8988T (cell line): ENCODE measurements at regions not wholly inside any gene's neighbourhood (a gene's known extent, or its start where the extent isn't known, plus 50 kb on each side); places are given as distances from the start of the nearest gene placed in this dataset.

Experiments
- DNase-seq: peaks from one replicate; pipeline ENCODE4 v3.0.0; 2011

GRCh38 chr13:109361562-109362289, 424.7 kb downstream of the IRS2 start:
- no peak for DNase-seq

DNA sequence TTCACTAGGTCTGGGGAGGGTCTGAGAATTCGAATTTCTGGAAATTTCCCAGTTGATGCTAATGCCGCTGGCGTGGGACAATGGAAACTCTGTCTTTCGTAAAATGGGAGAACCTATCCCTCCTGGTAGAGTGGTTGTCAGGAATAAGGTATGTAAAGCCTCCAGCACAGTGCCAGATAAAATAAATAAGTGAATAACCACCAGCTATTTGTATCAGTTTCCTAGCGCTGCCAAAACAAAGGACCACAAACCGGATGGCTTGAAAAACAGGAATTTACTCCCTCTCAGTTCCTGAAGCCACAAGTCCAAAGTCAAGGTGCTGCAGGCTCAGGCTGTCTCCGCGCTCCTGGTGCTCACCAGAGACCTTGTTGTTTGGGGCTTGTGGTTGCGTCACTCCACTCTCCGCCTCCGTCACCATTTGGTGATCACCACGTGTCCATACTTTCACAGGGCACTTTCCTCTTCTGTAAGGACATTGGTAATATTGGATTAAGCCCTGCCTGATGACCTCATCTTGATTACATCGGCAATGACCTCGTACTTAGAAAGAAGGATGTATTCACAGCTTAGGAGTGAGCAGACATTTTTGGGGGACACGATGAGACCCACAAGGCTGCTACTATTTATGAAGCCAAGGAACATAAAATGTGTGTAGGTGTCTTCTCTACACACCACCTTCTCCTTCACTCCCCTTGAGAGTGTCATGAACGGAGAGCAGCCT, 428.5 kb downstream of the IRS2 start:
- no peak for DNase-seq

DNA sequence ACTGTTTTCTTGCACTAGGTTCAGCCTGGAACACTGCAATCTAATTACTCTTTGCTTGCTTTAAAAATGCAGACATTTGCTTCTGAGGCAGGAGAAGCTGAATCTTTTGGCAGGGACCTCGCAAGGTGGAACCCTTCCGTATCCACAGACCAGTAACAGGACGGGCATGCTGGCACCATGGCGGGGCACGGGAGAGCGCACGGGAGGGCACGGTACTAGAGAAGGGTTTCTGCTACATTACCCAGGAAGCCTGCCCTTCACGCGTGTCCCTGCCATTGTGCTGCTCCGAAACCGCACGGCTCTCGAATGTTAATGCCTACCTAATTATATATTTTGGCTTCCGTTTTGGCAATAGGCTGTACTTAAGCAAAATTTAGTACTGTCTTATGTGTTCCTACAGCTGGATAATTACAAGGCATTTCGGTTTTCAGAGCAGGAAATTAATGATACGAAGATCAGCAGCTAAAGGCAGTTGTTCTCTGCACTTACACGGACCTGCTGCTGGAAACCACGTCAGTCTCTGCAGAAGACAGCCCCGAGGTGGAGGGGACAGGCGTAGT, 430.4 kb downstream of the IRS2 start:
- DNase-seq = no peak

GRCh38 chr13:109355166-109355565, 431.2 kb downstream of the IRS2 start:
- no peak for DNase-seq

DNA sequence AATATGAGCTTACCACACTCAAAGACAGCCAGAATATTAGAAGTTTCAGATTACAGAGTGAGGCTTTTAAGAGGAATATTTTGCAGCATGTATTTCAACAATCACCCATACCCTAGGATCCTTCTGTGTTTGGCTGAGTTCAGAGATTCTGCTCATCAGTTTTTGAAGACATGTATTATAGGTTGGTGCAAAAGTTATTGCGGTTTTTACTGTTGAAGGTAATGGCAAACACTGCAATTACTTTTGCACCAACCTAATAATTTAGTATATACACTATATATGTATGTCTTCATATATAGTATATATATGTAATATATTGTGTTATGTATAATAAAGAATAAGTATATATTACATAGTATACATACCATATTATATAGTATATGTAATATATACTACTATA, 435.1 kb downstream of the IRS2 start:
- no peak for DNase-seq

- no peak for DNase-seq
Observed at GRCh38 chr13:109348519-109349258, 437.7 kb downstream of the IRS2 start.

GRCh38 chr13:109346060-109346459, 440.3 kb downstream of the IRS2 start:
- DNase-seq = no peak

- DNase-seq = no peak
Observed at GRCh38 chr13:109345433-109345941, 440.9 kb downstream of the IRS2 start.

GRCh38 chr13:109344552-109345157, 441.7 kb downstream of the IRS2 start:
- peak; percentile 38 for DNase-seq

DNA sequence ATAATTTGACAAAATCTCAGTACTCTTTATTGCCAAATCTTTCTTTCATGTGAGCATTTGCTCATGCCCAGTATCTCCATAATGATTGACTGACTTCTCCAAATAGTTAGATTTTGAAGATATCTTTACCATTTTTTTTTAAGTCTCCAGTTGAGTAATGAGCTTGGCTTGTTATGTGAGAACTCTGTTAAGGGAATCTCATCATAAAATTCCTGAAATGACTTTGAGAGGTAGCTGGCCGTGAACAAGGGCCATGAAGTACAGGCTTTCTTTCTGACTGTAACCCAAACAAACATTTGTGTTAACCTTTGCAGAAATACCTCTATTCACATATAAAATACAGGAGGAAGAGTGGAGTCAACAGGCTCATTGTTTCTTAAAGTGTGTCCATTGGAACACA, 449.7 kb downstream of the IRS2 start:
- DNase-seq = no peak

DNA sequence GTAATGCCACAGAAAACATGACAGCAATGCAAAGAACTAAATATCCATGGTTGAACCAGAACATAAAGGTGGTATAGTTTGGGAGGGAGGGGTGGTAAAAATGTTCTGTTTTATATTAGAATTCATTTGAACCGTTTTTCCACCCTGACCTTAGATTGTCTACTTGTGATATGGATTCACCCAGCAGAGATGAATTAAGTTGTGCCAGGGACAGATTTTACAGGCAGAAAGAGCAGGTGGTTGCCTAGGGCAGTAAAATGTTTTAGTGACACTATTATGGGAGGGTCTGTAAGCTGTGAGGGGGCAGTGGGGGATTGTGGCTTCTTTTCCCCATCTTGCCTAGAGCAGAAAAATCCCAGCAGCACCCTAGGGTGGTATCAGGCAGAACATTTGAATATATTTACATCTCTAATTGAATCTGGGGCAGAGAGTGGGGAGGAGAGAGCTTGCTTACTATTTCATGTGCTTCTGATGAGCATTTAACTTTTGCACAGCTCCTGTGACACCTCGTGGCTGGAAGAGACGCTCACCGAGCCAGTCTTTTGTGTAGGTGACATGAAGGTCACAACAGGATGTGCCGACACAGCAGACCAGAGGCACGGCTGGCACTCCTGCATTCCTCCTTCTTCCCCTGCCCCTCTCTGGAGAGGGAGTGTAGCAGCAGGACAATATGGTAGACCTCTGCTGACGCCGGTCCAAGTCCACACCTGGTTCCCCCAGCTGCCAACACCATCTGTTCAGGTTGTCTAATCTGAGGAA, 452.3 kb downstream of the IRS2 start:
- DNase-seq = no peak

DNA sequence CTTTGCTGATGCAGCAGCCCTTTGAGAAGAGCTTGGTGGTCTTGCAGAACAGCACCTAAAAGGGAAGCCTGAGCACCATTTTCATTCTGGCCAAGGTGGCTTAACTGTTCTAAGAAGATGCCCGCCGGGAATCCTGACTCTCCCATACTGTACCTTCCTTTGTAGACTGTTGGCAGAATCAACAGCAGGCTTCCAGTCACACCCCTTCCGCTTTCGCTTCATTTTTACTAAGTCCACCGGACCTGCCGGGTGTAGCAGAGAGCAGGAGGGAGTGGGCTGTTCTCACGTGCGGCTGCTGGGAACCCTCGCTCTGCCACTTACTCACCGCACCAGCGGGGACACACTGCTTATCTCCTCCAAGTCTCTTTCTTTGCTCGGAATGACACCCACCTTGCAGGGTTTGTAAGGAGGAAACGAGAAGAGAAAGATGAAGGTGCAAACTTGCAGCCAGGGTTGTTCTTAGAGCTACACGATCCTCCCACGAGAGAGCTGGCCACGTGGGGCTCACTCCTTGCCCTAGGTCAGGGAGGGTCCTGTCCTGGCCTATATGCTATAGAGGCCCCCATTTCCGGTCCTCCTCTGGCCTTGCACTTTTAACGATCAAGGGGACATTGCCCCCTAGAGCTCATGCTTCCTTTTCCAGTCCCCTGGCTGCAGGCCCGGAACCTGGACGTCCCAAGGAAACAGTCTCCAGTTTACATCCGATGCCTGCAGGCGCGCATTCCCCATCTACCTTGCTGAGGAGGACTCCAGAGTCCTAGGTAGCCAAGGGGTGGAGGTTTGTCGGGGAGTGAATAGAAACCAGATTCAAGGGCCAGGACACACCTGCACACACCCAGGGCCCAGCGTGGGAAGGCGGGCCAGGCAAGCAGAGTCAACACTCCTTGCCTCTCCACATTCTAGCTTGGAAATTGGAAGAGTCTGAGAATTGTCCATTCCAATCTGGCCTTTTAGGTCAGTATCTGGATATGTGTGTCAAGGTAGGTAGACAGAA, 453.6 kb downstream of the IRS2 start:
- DNase-seq = no peak

DNA sequence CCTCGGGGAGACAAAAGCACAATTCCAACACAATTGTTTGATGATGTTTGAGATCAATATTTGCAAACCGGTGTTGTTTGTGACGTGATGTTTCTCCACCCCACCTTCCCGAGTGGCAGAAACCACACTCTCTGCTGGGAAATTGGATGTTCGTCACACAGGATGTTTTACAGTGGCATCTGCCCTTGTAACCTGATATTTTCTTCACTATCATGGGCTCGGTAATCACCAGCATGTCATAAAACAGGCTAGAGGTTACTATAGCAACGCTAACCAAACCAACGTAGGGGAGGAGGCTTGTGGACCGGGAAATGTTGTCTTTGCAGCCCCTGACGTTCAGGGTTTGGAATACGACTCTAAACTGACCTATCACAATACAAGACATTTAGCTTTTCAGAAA, 454.5 kb downstream of the IRS2 start:
- DNase-seq = no peak

DNA sequence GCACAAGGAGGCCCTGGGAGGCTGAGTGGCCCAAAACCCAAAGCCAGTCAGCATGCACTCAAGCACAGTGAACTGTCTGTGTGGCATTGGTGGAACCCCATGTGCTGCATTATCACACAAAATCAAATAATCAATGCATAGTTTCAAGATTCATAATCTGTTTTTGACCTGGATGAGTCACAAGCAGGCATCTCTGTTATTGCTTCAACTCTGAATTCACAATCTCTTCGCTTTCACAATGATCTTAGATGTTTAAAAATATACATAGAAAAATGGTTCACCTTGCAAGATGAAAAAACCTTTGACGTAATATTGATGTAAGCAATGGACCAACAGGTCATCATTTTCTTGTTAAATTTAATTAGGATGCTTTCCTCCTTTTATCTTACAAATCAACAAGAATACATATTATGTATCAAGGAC, 455.4 kb downstream of the IRS2 start:
- no peak for DNase-seq

- DNase-seq = no peak
Observed at GRCh38 chr13:109330123-109330522, 456.3 kb downstream of the IRS2 start.

- no peak for DNase-seq
Observed at GRCh38 chr13:109329175-109329574, 457.2 kb downstream of the IRS2 start.

DNA sequence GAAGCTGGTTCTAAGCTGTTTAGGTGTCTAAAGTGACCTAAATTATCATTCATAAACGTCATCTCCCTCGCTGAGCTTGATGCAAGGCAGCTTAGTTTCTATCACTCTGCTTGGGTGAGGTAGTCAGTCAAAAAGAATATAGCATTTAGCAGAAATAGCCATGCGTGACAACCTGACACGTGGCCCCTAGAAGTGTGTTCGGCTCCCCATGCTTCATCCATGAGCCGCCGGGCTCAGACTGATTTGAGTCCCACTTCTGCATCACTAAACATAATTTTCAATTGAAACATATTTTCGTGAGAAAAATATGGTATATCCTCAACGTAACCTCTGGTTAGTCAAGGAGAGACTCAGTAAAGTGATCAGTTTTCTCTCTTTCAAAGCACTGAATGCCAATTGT, 459.8 kb downstream of the IRS2 start:
- no peak for DNase-seq

GRCh38 chr13:109323338-109323737, 463.0 kb downstream of the IRS2 start:
- no peak for DNase-seq

DNA sequence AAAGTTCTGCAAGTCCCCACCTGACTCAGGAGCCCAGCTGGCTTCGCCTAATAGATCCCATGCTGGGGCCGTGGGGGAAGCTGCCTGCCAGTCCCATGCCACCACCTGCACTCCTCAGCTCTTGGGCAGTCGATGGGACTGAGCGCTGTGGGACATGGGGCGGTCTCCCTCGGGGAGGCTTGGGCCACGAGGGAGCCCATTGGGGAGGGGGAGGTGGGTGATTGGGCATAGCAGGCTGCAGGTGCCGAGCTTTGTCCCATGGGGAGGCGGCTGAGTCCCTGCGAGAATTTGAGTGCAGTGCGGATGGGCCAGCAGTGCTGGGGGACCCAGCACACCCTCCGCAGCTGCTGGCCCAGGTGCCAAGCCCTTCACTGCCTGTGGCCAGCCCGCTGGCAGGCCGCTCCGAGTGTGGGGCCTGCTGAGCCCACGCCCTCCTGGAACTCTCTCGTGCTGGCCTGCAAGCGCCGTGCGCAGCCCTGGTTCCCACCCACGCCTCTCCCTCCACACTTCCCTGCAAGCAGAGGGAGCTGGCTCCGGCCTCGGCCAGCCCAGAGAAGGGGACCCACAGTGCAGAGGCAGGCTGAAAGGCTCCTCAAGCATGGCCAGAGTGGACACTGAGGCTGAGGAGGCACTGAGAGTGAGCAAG, 467.3 kb downstream of the IRS2 start:
- no peak for DNase-seq

DNA sequence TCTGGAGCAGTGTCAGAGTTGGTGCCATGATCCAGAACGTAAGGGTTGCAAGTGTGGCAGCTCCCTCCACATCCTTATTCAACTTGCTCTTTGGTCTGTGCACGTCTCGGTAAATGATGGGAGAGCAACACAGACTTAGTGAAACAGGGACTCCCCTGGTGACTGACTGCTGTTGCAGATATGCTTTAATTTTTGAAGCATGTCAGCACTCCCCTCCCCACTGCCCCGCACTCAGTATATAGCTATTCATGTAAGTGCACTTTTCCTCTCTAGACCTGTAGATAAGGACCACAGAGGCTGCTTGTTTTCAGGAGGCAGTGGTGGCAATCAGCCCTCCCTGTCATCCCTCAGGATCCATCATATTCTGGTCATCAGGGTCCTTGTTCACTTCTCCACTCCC, 470.9 kb downstream of the IRS2 start:
- DNase-seq = no peak
